Heart left ventricle (tissue), 13 donors: ENCODE measurements at regions not wholly inside any gene's neighbourhood (a gene's known extent, or its start where the extent isn't known, plus 50 kb on each side); places are given as distances from the start of the nearest gene placed in this dataset.

Source experiments
- CTCF ChIP-seq, 12 donors: fragments of 200-600 bp; sonication (generic) in 4 of 12; IDR thresholded peaks; one replicate each; pipeline versions ENCODE4 v1.5.0 to v1.8.0; 2018 to 2022; ENCODE audit warnings: antibody characterized with exemption in 12 of 12, mild to moderate bottlenecking in 5 of 12
- POLR2A ChIP-seq, 2 donors: fragments of 450-650 bp; IDR thresholded peaks; one replicate each; pipeline ENCODE4 v1.6.1; 2017; ENCODE audit warnings: antibody characterized with exemption in 2 of 2, mild to moderate bottlenecking in 2 of 2, moderate library complexity in 2 of 2
- donor health status: ischemic (EF 13 %, LVEDD 7.1; RV severe dilation, severe dysfunction).
- donor health status: DM: no; HTN: yes; CAD: no.
- donor health status: DM: no; HTN: no; CAD: no.
- donor health status: ischemic (EF 25% LVEDD 6.9; RV normal size, moderate dysfunction).
- donor health status: ischemic (EF 25% LVEDD 5.7; RV mildly dilated, moderate dysfunction).
- donor health status: ischemic (EF 35%, LVEDD 5.7; RV mildly dilated, moderate dysfunction).
- donor health status: nonischemic (EF 11% LVEDD 7.7; RV severe dilation, severe dysfunction).
- donor health status: DM: yes; HTN: yes; CAD: no.
- donor health status: PGD.
- donor health status: ischemic (EF 29% LVEDD 5.4; RV normal size, mild dysfunction).
- donor health status: nonischemic (EF 23%, LVEDD 6.1; RV moderate dilation, normal function).

- TF ChIP-seq CTCF (IDR thresholded peaks at IDR 0.05) (no peak), POLR2A (IDR thresholded peaks at IDR 0.05) (no peak)
Measured at GRCh38 chr9:107948086-107948485, 458.5 kb upstream of the KLF4 start.
